GM12891 (cell line): ENCODE measurements at regions not wholly inside any gene's neighbourhood (a gene's known extent, or its start where the extent isn't known, plus 50 kb on each side); places are given as distances from the start of the nearest gene placed in this dataset.

Experiments
- POLR2A ChIP-seq: IDR thresholded peaks from 2 replicates; pipeline ENCODE4 v1.6.1; 2011; ENCODE audit warnings: low read depth, low read length, control low read depth
- TAF1 ChIP-seq: IDR thresholded peaks from 2 replicates; pipeline ENCODE4 v1.6.1; 2011; ENCODE audit warnings: low read depth, low read length, control low read depth

- TF ChIP-seq TAF1: no peak
- no peak for TF ChIP-seq POLR2A
These were observed 475.6 kb upstream of the SOX5 start for GRCh38 chr12:24424889-24425600.
